ENCODE measurements at regions not wholly inside any gene's neighbourhood (a gene's known extent, or its start where the extent isn't known, plus 50 kb on each side); places are given as distances from the start of the nearest gene placed in this dataset.

DNA sequence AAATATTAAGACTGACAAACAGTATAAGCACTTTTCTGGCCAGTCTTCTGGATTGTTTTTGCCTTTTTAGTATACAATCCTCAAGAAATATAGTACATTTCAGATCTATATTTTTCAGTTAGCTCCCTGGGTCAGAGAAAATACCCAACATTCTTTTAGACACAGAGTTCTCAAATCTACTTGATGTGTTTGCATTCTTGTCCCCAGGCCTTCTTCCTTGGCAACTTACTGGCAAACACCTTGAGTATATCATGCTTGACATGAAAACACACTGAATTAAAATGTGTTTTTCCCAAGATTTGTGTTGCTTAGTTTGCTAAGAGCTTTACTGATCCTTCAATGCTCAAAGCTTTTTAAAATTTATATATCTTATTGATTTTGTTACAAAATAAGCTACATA lies 1413.1 kb upstream of the CDH9 start:
- Mint-ChIP-seq H3K4me3 (no peak overlapping the region), H3K4me1 (no peaks in the 10 kb centered on the region), H3K36me3 (peaks cover 5% of the 10 kb centered on the region), H3K27me3 (ENCODE audit: low read depth in 2 of 2) (no peaks in the 10 kb centered on the region), H3K27ac (no peak overlapping the region), H3K9me3 (peaks cover 12 to 17% of the 10 kb centered on the region in 2 donors)
- no peaks in the 10 kb centered on the region for H3K4me1 ChIP-seq (ENCODE audit: control insufficient read depth, insufficient read depth, low read length)
- TF ChIP-seq, protein P1, sequence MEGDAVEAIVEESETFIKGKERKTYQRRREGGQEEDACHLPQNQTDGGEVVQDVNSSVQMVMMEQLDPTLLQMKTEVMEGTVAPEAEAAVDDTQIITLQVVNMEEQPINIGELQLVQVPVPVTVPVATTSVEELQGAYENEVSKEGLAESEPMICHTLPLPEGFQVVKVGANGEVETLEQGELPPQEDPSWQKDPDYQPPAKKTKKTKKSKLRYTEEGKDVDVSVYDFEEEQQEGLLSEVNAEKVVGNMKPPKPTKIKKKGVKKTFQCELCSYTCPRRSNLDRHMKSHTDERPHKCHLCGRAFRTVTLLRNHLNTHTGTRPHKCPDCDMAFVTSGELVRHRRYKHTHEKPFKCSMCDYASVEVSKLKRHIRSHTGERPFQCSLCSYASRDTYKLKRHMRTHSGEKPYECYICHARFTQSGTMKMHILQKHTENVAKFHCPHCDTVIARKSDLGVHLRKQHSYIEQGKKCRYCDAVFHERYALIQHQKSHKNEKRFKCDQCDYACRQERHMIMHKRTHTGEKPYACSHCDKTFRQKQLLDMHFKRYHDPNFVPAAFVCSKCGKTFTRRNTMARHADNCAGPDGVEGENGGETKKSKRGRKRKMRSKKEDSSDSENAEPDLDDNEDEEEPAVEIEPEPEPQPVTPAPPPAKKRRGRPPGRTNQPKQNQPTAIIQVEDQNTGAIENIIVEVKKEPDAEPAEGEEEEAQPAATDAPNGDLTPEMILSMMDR (IDR thresholded peaks at IDR 0.05), result no peak
- H3K4me3 ChIP-seq (ENCODE audit: low read length), result no peak overlapping the region
- no peak for DNase-seq
- intact Hi-C loops (cut with micrococcal nuclease), result no loop called here
- no peaks in the 10 kb centered on the region for H3K27me3 ChIP-seq (ENCODE audit: control insufficient read depth, insufficient read depth, low read length)
- H3K9me3 ChIP-seq (ENCODE audit: control insufficient read depth, insufficient read depth, low read length), result peaks cover 15% of the 10 kb centered on the region
- no peaks in the 10 kb centered on the region for H3K36me3 ChIP-seq (ENCODE audit: control insufficient read depth, insufficient read depth, low read length)
- ATAC-seq, result no peak
- H3K27ac ChIP-seq (ENCODE audit: low read length), result no peak overlapping the region

DNA sequence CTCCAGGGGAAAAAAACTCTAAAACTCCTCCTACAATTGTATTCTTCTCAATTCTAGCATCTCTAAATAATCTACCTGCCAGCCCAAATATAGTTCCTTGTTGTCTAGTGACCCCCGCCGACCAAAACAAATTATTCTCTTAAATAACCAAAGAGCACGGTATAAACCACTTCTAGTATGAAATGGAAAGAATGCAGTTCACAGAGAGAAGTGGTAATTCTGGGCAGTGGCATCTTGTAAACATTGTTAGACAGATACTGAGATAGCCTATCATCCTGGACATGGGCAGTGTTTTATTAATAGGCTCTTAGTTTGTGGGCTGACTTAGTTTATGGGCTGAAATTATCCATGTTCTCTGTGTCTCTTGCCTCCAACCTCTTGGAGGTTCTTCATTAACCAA lies 1412.6 kb upstream of the CDH9 start:
- H3K4me3 Mint-ChIP-seq, result no peak overlapping the region
- H3K4me1 Mint-ChIP-seq, result no peaks in the 10 kb centered on the region
- intact Hi-C loops (cut with micrococcal nuclease), result no loop called here
- TF ChIP-seq, protein P1 (IDR thresholded peaks at IDR 0.05), result no peak
- no peak for DNase-seq
- Histone ChIP-seq H3K9me3 (ENCODE audit: control insufficient read depth, insufficient read depth, low read length) (peaks cover 15% of the 10 kb centered on the region), H3K27ac (ENCODE audit: low read length) (no peak overlapping the region), H3K36me3 (ENCODE audit: control insufficient read depth, insufficient read depth, low read length) (no peaks in the 10 kb centered on the region), H3K27me3 (ENCODE audit: control insufficient read depth, insufficient read depth, low read length) (no peaks in the 10 kb centered on the region), H3K4me1 (ENCODE audit: control insufficient read depth, insufficient read depth, low read length) (no peaks in the 10 kb centered on the region), H3K4me3 (ENCODE audit: low read length) (no peak overlapping the region)
- no peak for ATAC-seq
- 100% methylated on average over 1 of the region's 3 CpGs for WGBS (ENCODE audit: insufficient coverage)
- no peaks in the 10 kb centered on the region for H3K27me3 Mint-ChIP-seq (ENCODE audit: low read depth in 2 of 2)
- H3K9me3 Mint-ChIP-seq, result peaks cover 12 to 17% of the 10 kb centered on the region in 2 donors
- H3K27ac Mint-ChIP-seq, result no peak overlapping the region
- H3K36me3 Mint-ChIP-seq, result peaks cover 5% of the 10 kb centered on the region

DNA sequence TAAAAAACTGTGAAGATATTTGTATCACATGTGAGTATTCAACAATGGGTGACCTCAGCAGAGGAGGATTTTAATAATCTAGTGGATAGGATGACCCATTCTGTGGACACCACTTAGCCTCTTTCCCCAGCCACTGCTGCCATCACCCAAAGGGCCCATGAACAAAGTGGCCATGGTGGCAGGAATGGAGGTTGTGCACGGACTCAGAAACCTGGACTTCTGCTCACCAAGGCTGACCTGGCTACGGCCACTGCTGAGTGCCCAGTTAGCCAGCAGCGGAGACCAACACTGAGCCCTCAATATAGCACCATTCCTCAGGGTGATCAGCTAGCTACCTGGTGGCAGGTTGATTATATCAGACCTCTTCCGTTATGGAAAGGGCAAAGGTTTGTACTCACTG lies 1410.4 kb upstream of the CDH9 start:
- Mint-ChIP-seq H3K27ac (no peak overlapping the region), H3K4me3 (no peak overlapping the region), H3K27me3 (ENCODE audit: low read depth in 2 of 2) (no peaks in the 10 kb centered on the region), H3K36me3 (peaks cover 7% of the 10 kb centered on the region), H3K4me1 (no peaks in the 10 kb centered on the region), H3K9me3 (peaks cover 10 to 16% of the 10 kb centered on the region in 2 donors)
- ATAC-seq (no peak), DNase-seq (no peak)
- Histone ChIP-seq H3K9me3 (ENCODE audit: control insufficient read depth, insufficient read depth, low read length) (peaks cover 15% of the 10 kb centered on the region), H3K27me3 (ENCODE audit: control insufficient read depth, insufficient read depth, low read length) (no peaks in the 10 kb centered on the region), H3K4me3 (ENCODE audit: low read length) (no peak overlapping the region), H3K4me1 (ENCODE audit: control insufficient read depth, insufficient read depth, low read length) (no peaks in the 10 kb centered on the region), H3K27ac (ENCODE audit: low read length) (no peak overlapping the region), H3K36me3 (ENCODE audit: control insufficient read depth, insufficient read depth, low read length) (no peaks in the 10 kb centered on the region)
- WGBS (ENCODE audit: insufficient coverage), result 68% methylated on average over 4 of the region's 4 CpGs
- intact Hi-C loops (cut with micrococcal nuclease), result no loop called here
- TF ChIP-seq, protein P1 (IDR thresholded peaks at IDR 0.05), result no peak

DNA sequence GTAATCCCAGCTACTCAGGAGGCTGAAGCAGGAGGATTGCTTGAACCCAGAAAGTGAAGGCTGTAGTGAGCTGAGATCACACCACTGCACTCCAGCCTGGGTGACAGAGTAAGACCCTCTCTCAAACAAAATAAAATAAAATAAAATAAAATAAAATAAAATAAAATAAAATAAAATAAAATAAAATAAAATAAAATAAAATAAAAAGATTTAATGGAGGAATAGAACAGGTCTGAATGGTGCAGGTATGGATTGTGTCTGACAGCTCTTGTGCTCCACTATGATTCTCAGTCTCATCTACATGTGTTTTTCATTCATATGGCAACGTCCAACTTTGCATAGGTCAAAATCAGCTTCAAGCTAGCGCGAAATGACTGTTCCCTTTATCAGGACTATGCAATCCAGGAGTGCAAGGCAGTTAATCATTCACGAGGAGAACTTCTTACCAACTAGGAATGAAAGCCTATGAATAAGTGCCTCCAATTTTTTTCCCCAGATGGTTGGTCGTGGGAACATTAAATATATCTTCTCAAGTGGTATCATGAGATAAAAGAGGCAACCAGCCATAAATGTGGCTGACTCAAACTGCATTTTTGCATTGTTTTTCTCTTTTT lies 1392.3 kb upstream of the CDH9 start:
- Mint-ChIP-seq H3K4me3 (no peak overlapping the region), H3K27ac (no peak overlapping the region), H3K27me3 (ENCODE audit: low read depth in 2 of 2) (no peaks in the 10 kb centered on the region), H3K36me3 (peaks cover 3% of the 10 kb centered on the region), H3K4me1 (no peaks in the 10 kb centered on the region), H3K9me3 (peaks cover 18 to 20% of the 10 kb centered on the region in 2 donors)
- Histone ChIP-seq H3K36me3 (ENCODE audit: control insufficient read depth, insufficient read depth, low read length) (no peaks in the 10 kb centered on the region), H3K4me1 (ENCODE audit: control insufficient read depth, insufficient read depth, low read length) (no peaks in the 10 kb centered on the region), H3K27ac (ENCODE audit: low read length) (no peak overlapping the region), H3K9me3 (ENCODE audit: control insufficient read depth, insufficient read depth, low read length) (peaks cover 9% of the 10 kb centered on the region), H3K27me3 (ENCODE audit: control insufficient read depth, insufficient read depth, low read length) (no peaks in the 10 kb centered on the region), H3K4me3 (ENCODE audit: low read length) (no peak overlapping the region)
- TF ChIP-seq, protein P1 (IDR thresholded peaks at IDR 0.05), result no peak
- ATAC-seq, result no peak
- intact Hi-C loops (cut with micrococcal nuclease), result no loop called here
- 85% methylated on average over 5 of the region's 5 CpGs for WGBS (ENCODE audit: insufficient coverage)
- no peak for DNase-seq
